ENCODE measurements at regions not wholly inside any gene's neighbourhood (a gene's known extent, or its start where the extent isn't known, plus 50 kb on each side); places are given as distances from the start of the nearest gene placed in this dataset.

DNA sequence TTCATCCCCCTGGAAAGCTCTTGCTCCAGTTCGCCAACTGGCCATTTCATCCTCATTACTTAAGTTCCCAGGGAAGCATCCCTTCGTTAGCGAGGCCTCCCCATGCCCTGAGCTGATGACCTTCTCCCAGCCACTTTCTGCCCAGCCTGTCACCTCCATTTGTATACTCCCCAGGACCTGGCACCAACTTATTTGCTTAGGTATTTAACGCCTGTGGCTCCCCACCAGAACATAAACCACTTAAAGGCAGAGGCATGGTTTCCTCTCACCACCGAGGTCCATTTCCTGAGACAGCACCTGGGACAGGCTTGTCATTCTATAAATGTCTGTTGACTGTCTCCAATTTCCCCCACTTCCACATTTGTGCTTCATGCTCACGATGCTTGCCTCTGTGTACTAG lies 189.0 kb downstream of the ZNF621 start:
- Histone ChIP-seq H3K27ac (ENCODE audit: low read depth in 1 of 2, low read length in 1 of 2) (no peak overlapping the region), H3K4me1 (ENCODE audit: control insufficient read depth in 5 of 5, insufficient read depth in 5 of 5, low read length in 5 of 5) (peaks cover 0 to 9% (median 0%) of the 10 kb centered on the region in 5 donors), H3K4me3 (no peak overlapping the region), H3K36me3 (ENCODE audit: control insufficient read depth in 4 of 4, insufficient read depth in 4 of 4, low read length in 4 of 4) (no peaks in the 10 kb centered on the region), H3K27me3 (ENCODE audit: control insufficient read depth in 3 of 3, insufficient read depth in 3 of 3, low read length in 2 of 3) (no peaks in the 10 kb centered on the region), H3K9ac (ENCODE audit: insufficient read depth in 1 of 2, low read length in 2 of 2) (no peak overlapping the region), H3K9me3 (ENCODE audit: control insufficient read depth in 4 of 4, insufficient read depth in 3 of 4, low read length in 3 of 4) (no peaks in the 10 kb centered on the region)
- 60 to 66% methylated on average over 6 of the region's 6 CpGs for WGBS, 2 donors
- ATAC-seq (ENCODE audit: insufficient read depth, low FRiP score) (no peak), DNase-seq (no peak)
- TF ChIP-seq, protein P1, sequence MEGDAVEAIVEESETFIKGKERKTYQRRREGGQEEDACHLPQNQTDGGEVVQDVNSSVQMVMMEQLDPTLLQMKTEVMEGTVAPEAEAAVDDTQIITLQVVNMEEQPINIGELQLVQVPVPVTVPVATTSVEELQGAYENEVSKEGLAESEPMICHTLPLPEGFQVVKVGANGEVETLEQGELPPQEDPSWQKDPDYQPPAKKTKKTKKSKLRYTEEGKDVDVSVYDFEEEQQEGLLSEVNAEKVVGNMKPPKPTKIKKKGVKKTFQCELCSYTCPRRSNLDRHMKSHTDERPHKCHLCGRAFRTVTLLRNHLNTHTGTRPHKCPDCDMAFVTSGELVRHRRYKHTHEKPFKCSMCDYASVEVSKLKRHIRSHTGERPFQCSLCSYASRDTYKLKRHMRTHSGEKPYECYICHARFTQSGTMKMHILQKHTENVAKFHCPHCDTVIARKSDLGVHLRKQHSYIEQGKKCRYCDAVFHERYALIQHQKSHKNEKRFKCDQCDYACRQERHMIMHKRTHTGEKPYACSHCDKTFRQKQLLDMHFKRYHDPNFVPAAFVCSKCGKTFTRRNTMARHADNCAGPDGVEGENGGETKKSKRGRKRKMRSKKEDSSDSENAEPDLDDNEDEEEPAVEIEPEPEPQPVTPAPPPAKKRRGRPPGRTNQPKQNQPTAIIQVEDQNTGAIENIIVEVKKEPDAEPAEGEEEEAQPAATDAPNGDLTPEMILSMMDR (IDR thresholded peaks at IDR 0.05; ENCODE audit: control extremely low read depth, extremely low read depth) = no peak

DNA sequence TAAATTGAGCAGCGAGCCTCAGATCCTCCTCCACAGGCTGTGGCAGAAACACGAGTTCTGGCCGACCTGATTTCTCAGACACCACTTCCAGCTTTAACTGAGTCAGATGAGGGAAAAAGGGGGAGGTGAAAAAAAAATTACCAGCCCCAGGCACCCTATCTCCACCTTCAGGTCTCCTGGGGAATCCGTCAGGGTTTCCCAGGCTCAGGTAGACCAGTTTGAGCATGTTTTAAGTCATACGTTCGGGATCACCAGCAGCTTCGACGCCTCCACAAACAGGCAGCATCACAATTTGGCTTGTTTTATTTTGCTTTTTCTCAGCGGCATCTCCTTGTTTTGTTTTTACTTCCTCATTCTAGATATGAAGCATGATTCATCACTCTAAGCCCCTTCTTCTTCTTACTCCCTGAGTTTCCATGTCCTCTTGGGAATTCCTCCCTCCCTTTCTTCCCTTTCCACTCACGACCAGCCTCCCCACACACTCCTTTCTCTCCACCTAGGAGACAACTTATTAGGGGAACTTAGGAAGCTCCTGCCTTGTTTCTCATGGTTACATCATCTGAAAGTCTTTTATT lies 190.1 kb downstream of the ZNF621 start:
- Histone ChIP-seq H3K27ac (ENCODE audit: low read depth in 1 of 2, low read length in 1 of 2) (no peak overlapping the region), H3K4me3 (no peak overlapping the region), H3K27me3 (ENCODE audit: control insufficient read depth in 3 of 3, insufficient read depth in 3 of 3, low read length in 2 of 3) (no peaks in the 10 kb centered on the region), H3K36me3 (ENCODE audit: control insufficient read depth in 4 of 4, insufficient read depth in 4 of 4, low read length in 4 of 4) (no peaks in the 10 kb centered on the region), H3K9me3 (ENCODE audit: control insufficient read depth in 4 of 4, insufficient read depth in 3 of 4, low read length in 3 of 4) (no peaks in the 10 kb centered on the region), H3K4me1 (ENCODE audit: control insufficient read depth in 5 of 5, insufficient read depth in 5 of 5, low read length in 5 of 5) (peaks cover 0 to 9% (median 0%) of the 10 kb centered on the region in 5 donors), H3K9ac (ENCODE audit: insufficient read depth in 1 of 2, low read length in 2 of 2) (no peak overlapping the region)
- DNase-seq (no peak), ATAC-seq (ENCODE audit: insufficient read depth, low FRiP score) (no peak)
- TF ChIP-seq, protein P1 (IDR thresholded peaks at IDR 0.05; ENCODE audit: control extremely low read depth, extremely low read depth) = no peak
- 73 to 80% methylated on average over 10 of the region's 10 CpGs for WGBS, 2 donors

DNA sequence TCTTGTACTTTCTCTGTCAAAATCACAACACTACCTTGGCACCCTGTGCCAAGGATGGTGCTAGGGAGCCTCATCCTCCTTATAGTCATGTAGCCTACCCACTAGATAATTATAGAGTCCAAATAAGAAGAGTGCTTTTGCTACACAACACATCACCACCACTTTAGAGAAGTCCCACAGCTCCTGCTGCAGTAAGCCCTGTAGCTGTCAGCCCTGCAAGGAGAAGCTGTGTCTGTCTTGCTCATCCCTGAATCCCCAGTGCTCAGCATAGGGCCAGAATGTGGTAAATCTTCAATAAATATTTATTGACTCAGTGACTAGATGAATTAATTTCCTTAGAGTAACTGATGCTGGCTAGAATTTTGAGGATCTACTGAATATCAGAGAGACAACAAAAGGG lies 190.8 kb downstream of the ZNF621 start:
- TF ChIP-seq, protein P1 (IDR thresholded peaks at IDR 0.05; ENCODE audit: control extremely low read depth, extremely low read depth) = no peak
- no peak for ATAC-seq (ENCODE audit: insufficient read depth, low FRiP score)
- Histone ChIP-seq H3K27ac (ENCODE audit: low read depth in 1 of 2, low read length in 1 of 2) (no peak overlapping the region), H3K27me3 (ENCODE audit: control insufficient read depth in 3 of 3, insufficient read depth in 3 of 3, low read length in 2 of 3) (no peaks in the 10 kb centered on the region), H3K9me3 (ENCODE audit: control insufficient read depth in 4 of 4, insufficient read depth in 3 of 4, low read length in 3 of 4) (no peaks in the 10 kb centered on the region), H3K4me3 (no peak overlapping the region), H3K9ac (ENCODE audit: insufficient read depth in 1 of 2, low read length in 2 of 2) (no peak overlapping the region), H3K36me3 (ENCODE audit: control insufficient read depth in 4 of 4, insufficient read depth in 4 of 4, low read length in 4 of 4) (no peaks in the 10 kb centered on the region), H3K4me1 (ENCODE audit: control insufficient read depth in 5 of 5, insufficient read depth in 5 of 5, low read length in 5 of 5) (peaks cover 0 to 9% (median 0%) of the 10 kb centered on the region in 5 donors)
- DNase-seq = no peak

DNA sequence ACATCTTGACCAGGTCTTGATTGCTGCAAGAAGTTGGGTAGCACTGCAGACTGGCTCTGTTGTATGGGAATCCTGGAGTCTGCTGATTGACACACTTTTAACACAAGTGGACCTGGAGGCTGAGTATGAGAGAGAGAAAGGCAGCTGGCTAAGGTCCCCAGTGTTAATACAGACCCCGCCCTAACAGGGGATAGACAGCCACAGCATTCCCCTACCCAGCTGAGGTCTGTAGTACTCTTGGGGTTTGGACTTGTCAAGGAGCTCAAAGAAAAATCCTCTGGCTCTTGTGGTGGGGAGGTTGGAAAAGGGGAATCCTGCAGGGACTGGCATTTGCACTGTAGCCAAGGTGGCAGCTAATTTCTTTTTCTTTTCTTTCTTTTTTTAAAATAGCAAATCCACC lies 192.7 kb downstream of the ZNF621 start:
- TF ChIP-seq, protein P1 (IDR thresholded peaks at IDR 0.05; ENCODE audit: control extremely low read depth, extremely low read depth) = no peak
- no peak for ATAC-seq (ENCODE audit: insufficient read depth, low FRiP score)

More for the DNA sequence above, 192.7 kb downstream of the ZNF621 start:
- no peaks in the 10 kb centered on the region for H3K9me3 ChIP-seq (ENCODE audit: control insufficient read depth in 4 of 4, insufficient read depth in 3 of 4, low read length in 3 of 4)
- no peak overlapping the region for H3K27ac ChIP-seq (ENCODE audit: low read depth in 1 of 2, low read length in 1 of 2)
- no peaks in the 10 kb centered on the region for H3K36me3 ChIP-seq (ENCODE audit: control insufficient read depth in 4 of 4, insufficient read depth in 4 of 4, low read length in 4 of 4)
- H3K4me1 ChIP-seq (ENCODE audit: control insufficient read depth in 5 of 5, insufficient read depth in 5 of 5, low read length in 5 of 5) = peaks cover 0 to 9% (median 0%) of the 10 kb centered on the region in 5 donors
- no peaks in the 10 kb centered on the region for H3K27me3 ChIP-seq (ENCODE audit: control insufficient read depth in 3 of 3, insufficient read depth in 3 of 3, low read length in 2 of 3)
- H3K9ac ChIP-seq (ENCODE audit: insufficient read depth in 1 of 2, low read length in 2 of 2) = no peak overlapping the region
- 83 to 91% methylated on average over 1 of the region's 1 CpG for WGBS, 2 donors
- no peak for DNase-seq
- H3K4me3 ChIP-seq = no peak overlapping the region

Data from lung (tissue), 11 donors.